Fibroblast of lung (primary cell): ENCODE measurements at regions not wholly inside any gene's neighbourhood (a gene's known extent, or its start where the extent isn't known, plus 50 kb on each side); places are given as distances from the start of the nearest gene placed in this dataset.

Source experiments
- CTCF ChIP-seq, 2 donors: IDR thresholded peaks in 1 of 2; conservative IDR thresholded peaks in 1 of 2; 1 replicate in 1 of 2; 2 replicates in 1 of 2; pipeline ENCODE4 v1.5.1; 2011 to 2012; ENCODE audit warnings: low read length in 2 of 2, control low read depth in 1 of 2, inconsistent platforms in 1 of 2, low read depth in 1 of 2, mild to moderate bottlenecking in 1 of 2
- EZH2 ChIP-seq: IDR thresholded peaks from 2 replicates; pipeline ENCODE4 v1.5.1; 2012; ENCODE audit warnings: low read length, control low read depth, mild to moderate bottlenecking; ENCODE audit errors: missing control alignments

GRCh38 chrY:19083006-19083405, 309.5 kb upstream of the HSFY2 start:
- no peak for TF ChIP-seq CTCF (conservative IDR thresholded peaks at IDR 0.05 in 1 of 2, IDR thresholded peaks at IDR 0.05 in 1 of 2; ENCODE audit: low read depth in 1 of 2, low read length in 2 of 2)
- no peak for TF ChIP-seq EZH2
